ENCODE measurements at regions not wholly inside any gene's neighbourhood (a gene's known extent, or its start where the extent isn't known, plus 50 kb on each side); places are given as distances from the start of the nearest gene placed in this dataset.
"Not testable (repeated sequence)": the region's sequence is repeated elsewhere in the genome, so short reads cannot be mapped to it uniquely, and the experiment has no call there.

DNA sequence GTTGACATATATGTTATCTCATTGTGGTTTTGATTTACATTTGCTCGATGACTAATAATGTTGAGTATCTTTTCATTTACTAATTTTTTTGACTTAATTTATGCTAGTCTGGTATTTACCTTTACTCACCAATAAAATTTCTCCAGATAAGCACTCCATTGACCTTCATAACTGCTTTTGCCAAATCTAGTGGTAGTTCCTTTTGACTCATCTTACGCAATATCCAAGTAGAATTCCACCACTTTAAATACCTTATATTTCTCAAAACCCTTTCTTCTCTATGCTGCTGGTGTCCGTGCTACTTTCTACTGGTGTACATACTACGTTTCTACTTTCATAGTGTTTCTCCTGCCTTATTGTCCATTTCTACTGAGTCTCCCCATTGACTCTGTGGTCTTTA lies 407.6 kb upstream of the SPHKAP start:
- Histone ChIP-seq H3K9me3 (no peaks in the 10 kb centered on the region), H3K27me3 (no peaks in the 10 kb centered on the region), H3K36me3 (no peaks in the 10 kb centered on the region), H3K4me1 (no peaks in the 10 kb centered on the region), H3K27ac (no peak overlapping the region), H3K4me3 (no peak overlapping the region)
- no peak for DNase-seq
- TF ChIP-seq POLR2A (IDR thresholded peaks at IDR 0.05) = no peak
- TF ChIP-seq, protein P1, sequence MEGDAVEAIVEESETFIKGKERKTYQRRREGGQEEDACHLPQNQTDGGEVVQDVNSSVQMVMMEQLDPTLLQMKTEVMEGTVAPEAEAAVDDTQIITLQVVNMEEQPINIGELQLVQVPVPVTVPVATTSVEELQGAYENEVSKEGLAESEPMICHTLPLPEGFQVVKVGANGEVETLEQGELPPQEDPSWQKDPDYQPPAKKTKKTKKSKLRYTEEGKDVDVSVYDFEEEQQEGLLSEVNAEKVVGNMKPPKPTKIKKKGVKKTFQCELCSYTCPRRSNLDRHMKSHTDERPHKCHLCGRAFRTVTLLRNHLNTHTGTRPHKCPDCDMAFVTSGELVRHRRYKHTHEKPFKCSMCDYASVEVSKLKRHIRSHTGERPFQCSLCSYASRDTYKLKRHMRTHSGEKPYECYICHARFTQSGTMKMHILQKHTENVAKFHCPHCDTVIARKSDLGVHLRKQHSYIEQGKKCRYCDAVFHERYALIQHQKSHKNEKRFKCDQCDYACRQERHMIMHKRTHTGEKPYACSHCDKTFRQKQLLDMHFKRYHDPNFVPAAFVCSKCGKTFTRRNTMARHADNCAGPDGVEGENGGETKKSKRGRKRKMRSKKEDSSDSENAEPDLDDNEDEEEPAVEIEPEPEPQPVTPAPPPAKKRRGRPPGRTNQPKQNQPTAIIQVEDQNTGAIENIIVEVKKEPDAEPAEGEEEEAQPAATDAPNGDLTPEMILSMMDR (IDR thresholded peaks at IDR 0.05) = no peak

DNA sequence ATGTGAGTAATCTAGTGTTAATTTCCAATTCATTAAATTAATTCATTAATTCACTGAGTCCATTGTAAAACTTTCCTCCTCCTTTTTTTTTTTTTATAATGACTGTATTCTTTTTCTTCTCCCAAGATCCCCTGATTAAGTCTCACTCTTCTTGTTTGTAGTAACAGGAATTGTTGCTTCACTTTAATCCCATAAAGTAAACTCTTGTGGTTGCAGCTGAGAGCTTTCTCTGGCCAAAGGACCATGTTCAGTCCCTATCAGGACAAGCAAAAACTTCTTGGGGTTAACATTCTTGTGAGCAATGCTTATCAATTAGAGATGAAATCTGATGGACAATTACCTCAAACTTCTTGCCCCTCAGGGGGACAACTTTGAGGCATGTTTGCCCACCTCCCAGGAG lies 400.2 kb upstream of the SPHKAP start:
- no peak for TF ChIP-seq POLR2A (IDR thresholded peaks at IDR 0.05)
- TF ChIP-seq, protein P1 (IDR thresholded peaks at IDR 0.05) = no peak
- Histone ChIP-seq H3K27me3 (no peaks in the 10 kb centered on the region), H3K4me1 (no peaks in the 10 kb centered on the region), H3K9me3 (no peaks in the 10 kb centered on the region), H3K27ac (no peak overlapping the region), H3K36me3 (no peaks in the 10 kb centered on the region), H3K4me3 (no peak overlapping the region)
- DNase-seq = no peak

DNA sequence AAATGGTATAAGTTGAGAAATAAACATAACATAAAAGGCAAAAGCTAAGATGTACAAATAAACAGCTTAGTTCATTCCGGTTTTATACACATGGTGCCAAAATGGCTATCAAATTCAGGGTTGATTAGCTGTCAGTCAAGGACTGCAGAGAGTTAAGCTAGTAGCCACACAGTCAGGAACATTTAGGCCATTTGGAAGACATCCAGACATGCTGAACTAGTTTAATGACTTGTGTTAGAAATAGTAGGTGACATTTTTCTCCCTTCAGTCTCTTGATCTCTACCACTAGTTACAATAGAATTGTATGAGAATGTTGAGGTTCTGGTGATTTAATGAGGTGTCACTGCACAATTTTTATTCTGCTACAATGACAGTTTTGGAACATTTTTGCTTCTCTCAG lies 394.4 kb upstream of the SPHKAP start:
- H3K4me1 ChIP-seq = no peaks in the 10 kb centered on the region
- no peak overlapping the region for H3K4me3 ChIP-seq
- H3K36me3 ChIP-seq = no peaks in the 10 kb centered on the region
- no peaks in the 10 kb centered on the region for H3K27me3 ChIP-seq
- no peak overlapping the region for H3K27ac ChIP-seq
- no peak for TF ChIP-seq POLR2A (IDR thresholded peaks at IDR 0.05)
- TF ChIP-seq, protein P1 (IDR thresholded peaks at IDR 0.05) = no peak
- H3K9me3 ChIP-seq = no peaks in the 10 kb centered on the region
- no peak for DNase-seq

DNA sequence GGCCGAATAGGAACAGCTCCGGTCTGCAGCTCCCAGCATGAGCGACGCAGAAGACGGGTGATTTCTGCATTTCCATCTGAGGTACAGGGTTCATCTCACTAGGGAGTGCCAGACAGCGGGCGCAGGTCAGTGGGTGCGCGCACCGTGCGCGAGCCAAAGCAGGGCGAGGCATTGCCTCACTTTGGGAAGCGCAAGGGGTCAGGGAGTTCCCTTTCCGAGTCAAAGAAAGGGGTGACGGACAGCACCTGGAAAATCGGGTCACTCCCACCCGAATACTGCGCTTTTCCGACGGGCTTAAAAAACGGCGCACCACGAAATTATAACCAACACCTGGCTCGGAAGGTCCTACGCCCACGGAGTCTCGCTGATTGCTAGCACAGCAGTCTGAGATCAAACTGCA lies 386.8 kb upstream of the SPHKAP start:
- H3K4me3 ChIP-seq, H3K36me3 ChIP-seq, H3K27ac ChIP-seq, H3K4me1 ChIP-seq, DNase-seq, H3K9me3 ChIP-seq, H3K27me3 ChIP-seq: not testable (repeated sequence)

DNA sequence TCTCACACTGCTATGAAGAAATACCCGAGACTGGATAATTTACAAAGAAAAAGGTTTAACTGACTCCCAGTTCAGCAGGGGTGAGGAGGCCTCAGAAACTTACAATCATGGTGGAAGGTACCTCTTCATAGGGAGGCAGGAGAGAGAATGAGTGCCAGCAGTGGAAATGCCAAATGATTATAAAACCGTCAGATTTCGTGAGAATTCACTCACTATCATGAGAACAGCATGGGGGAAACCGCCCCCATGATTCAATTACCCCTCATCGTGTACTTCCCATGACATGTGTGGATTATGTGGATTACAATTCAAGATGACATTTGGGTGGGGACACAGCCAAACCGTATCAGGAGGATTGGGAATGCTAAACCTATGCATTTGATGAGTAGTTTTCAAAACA lies 380.3 kb upstream of the SPHKAP start:
- DNase-seq = no peak
- Histone ChIP-seq H3K27ac (no peak overlapping the region), H3K9me3 (no peaks in the 10 kb centered on the region), H3K4me3 (no peak overlapping the region), H3K27me3 (no peaks in the 10 kb centered on the region), H3K4me1 (no peaks in the 10 kb centered on the region), H3K36me3 (no peaks in the 10 kb centered on the region)
- no peak for TF ChIP-seq POLR2A (IDR thresholded peaks at IDR 0.05)
- TF ChIP-seq, protein P1 (IDR thresholded peaks at IDR 0.05) = no peak

DNA sequence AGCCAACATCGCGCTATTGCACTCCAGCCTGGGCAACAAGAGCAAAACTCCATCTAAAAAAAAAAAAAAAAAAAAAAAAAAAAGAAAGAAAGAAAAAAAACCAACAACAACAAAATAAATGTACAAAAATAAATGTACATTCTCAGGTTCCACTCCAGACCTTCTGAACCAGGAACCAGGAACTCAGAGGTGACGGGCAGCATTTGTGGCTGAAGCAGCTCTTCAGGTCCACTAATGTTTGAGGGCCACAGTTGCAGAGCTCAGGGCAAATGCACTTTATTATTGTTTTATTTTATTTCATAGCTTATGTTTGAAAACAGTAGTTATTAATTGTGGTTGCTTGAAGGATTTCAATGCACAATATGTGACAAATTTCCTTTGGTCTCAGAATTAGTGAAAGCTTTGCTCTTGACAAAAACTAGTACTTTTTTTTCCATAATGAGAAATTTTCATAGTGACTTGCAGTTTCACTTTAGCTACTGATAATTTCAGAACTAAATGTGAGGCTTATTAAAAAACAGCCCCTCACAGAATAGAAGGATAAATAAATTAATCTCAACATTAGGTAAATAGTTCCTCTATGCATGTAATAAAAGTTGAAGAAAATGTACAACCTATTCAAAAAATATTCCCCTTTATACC lies 378.4 kb upstream of the SPHKAP start:
- no peaks in the 10 kb centered on the region for H3K4me1 ChIP-seq
- H3K27ac ChIP-seq = no peak overlapping the region
- H3K4me3 ChIP-seq = no peak overlapping the region
- DNase-seq = no peak
- H3K9me3 ChIP-seq = no peaks in the 10 kb centered on the region
- TF ChIP-seq, protein P1 (IDR thresholded peaks at IDR 0.05) = no peak
- no peak for TF ChIP-seq POLR2A (IDR thresholded peaks at IDR 0.05)
- H3K27me3 ChIP-seq = no peaks in the 10 kb centered on the region
- H3K36me3 ChIP-seq = no peaks in the 10 kb centered on the region

Data from Peyer's patch (tissue), 4 donors.